LoVo (cell line): ENCODE measurements at regions not wholly inside any gene's neighbourhood (a gene's known extent, or its start where the extent isn't known, plus 50 kb on each side); places are given as distances from the start of the nearest gene placed in this dataset.
A peak's percentile ranks its signal among the peaks of the same experiment; 100 is the strongest.

Experiments
- DNase-seq: peaks from one replicate; pipeline ENCODE4 v3.0.0-alpha.2; 2016; ENCODE audit warnings: low spot score

GRCh38 chr13:22009500-22009899 is 338.6 kb downstream of the FGF9 start:
- DNase-seq, result no peak

DNA sequence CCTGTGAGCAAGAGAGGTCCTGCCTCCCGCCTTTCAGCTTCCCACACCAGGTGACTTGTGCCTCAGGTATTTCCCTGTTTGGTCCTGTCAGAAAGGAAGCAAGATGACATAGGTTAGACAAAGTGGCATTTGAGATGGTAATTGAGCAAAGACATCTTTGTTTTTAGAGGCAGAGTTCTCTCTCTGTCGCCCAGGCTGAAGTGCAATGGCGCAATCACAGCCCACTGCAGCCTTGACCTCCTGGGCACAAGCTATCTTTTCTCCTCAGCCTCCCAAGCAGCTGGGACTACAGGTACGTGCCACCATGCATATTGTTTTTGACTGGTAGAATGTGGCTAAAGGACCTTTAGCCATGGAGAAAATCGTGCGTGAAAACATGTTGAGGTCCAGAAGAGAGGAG is 339.1 kb downstream of the FGF9 start:
- DNase-seq, result no peak

DNA sequence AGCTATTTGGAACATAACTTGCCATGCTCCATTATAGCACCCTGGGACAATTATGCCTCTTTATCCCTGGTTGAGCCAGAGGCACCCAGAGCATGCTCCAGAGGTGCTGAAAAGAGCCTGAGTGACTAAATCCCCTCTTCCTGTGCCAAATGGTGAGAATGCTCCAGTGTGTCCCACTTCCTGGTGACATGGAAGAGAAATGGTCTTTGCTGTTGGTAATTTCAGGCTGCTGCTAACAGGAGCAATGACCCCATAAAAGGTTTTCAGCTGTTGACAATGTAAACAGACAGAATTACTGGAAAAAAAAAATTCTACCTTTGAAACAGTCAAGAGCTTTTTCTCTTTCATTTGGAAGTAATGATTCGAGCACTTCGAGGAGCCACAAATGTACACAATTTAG is 341.8 kb downstream of the FGF9 start:
- DNase-seq, result no peak

- peak; percentile 27 for DNase-seq
Observed at GRCh38 chr13:22014469-22014868, 343.6 kb downstream of the FGF9 start.

DNA sequence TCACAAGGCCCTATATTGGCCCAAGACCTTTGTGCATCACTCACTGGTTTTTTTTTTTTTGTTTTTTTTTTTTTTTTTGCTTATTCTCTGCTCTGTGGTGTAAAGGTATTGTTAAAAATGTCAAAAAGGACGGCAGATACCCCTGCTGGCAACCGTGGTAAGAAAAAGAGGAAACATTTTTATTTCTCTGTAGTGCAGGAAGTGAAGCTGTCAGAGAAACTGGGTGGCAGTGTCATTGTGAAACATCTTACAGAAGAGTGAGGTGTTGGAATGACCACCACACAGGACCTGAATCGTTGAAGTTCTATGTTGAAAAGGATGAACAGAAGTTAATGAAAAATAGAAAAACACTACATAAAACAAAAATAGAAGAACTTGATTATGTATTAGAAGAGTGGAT is 346.4 kb downstream of the FGF9 start:
- DNase-seq, result no peak

- DNase-seq, result no peak
Observed at GRCh38 chr13:22018076-22018835, 347.4 kb downstream of the FGF9 start.

- no peak for DNase-seq
Observed at GRCh38 chr13:22018836-22019210, 347.9 kb downstream of the FGF9 start.

DNA sequence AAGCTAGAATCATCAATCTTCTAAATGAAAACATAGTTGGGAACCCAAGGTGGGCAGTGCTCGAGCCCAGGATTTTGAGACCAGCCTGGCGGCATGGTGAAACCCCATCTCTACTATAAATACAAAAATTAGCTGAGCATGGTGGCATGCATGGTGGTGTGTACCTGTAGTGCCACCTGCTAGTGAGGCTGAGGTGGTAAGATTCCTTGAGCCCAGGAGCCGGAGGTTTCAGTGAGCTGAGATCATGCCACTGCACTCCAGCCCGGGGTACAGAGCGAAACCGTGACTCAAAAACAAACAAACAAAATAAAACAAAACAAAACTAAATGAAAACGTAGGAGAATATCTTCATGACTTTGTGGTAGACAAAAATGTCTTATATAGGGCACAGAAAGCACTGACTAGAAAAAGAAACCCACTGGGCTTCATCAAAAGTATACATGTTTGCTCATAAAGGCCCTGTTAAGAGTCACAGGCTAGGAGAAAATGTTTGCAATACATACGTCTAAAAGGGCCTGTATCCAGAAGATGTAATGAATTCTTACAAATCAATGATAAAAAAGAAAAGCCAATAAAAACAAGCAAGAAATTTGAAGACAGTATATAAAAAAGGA is 353.6 kb downstream of the FGF9 start:
- DNase-seq, result no peak

DNA sequence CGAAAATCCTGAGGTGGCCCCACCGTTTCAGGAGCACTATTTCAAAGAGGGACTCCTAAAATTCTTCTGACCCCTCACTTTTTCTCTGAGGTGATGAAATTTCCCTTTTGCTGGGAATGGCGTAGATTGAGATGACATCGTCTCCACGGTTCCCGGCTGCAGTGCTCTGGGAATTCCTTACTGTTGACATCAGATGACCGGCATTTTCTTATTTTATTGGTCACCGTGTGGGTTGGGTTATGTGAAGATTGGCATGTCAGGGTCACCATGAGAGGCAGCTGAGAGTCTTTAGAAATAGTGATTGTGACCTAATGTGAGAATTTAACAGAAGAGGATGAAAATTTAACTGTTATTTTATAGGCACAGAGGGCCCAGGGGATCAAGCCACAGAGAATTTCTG is 356.7 kb downstream of the FGF9 start:
- no peak for DNase-seq

- DNase-seq, result no peak
Observed at GRCh38 chr13:22028831-22029230, 358.0 kb downstream of the FGF9 start.

DNA sequence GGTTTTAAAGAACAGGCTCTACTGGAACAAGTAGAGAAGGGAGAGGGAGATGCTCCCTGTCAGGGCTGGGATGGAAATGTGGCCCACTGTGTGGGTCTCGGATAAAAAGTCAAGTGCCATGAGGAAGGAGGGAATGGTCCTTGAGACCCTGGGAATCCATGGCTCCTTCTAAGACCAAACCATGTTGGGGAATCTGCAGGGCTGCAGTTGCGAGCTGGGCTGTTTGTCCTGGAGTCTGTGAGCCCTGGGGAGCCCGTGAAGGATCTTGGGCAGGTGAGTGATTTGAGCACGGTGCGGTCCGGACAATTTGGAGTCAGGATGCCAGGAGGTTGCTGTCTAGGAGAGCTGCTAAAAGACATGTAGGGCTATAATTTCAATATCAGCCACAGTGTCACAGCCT is 359.4 kb downstream of the FGF9 start:
- DNase-seq, result no peak

DNA sequence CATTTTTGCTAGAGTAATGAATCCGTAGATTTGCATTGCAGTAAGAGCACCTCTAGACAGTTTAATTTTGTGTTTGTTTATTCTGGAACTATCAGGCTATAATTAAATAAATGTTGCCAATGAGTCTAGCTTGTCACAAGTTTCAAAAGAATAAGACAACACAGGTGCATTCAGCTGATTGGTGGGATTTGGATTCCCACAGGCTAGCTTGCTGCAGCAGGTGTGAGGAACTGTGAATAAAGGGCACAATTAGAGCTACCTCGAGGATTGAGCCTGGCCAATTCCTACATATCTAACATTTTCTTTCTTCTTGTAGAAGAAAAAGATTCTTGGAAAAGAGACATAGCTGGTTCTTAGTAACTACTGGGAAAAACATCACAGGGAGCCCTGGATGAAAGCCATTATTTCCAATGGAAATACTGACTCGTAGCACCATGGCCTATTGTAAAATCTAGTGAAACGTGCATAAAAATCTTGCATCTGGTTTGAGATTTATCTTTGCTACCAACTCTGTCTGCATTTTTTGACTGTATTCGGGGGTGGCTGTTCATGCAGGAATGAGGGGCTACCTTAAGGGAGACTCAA is 360.9 kb downstream of the FGF9 start:
- no peak for DNase-seq

DNA sequence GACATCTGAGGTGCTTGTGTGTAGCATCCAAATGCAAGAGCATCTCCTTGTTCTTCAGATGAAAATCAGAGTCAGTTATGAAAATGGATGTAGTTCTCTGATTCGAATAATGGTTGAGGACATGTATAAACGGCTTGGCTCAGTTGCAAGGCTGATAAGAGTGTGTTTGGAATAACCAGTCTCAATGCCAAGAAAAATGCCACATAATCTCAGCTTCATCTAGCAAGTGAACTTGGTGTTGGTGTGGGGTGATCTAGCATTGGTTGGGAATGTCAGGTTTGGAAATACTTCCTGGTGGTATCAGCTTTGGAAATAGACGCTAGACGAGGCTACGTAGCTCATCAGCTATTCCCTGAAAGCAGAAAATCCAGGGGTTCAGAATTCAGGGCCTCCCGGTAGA is 362.0 kb downstream of the FGF9 start:
- DNase-seq, result no peak

DNA sequence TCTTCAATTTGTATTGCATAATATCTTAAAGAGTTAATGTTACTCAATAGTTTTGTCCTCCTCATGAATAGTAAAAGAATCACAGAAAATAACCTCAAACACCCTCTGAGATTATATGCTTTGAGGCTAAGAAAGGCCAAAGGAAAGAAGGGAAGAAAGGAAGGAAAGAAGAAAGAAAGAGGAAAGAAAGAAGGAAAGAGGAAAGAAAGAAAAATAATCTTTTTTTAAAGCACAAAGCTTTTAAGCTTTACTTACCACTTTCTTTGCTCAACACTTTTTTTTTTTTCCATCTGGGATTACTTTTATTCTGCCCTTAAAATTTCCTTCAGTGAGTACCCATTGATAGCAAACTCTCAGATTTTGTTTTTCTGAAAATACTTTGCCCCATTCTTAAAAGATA is 369.1 kb downstream of the FGF9 start:
- DNase-seq, result no peak

DNA sequence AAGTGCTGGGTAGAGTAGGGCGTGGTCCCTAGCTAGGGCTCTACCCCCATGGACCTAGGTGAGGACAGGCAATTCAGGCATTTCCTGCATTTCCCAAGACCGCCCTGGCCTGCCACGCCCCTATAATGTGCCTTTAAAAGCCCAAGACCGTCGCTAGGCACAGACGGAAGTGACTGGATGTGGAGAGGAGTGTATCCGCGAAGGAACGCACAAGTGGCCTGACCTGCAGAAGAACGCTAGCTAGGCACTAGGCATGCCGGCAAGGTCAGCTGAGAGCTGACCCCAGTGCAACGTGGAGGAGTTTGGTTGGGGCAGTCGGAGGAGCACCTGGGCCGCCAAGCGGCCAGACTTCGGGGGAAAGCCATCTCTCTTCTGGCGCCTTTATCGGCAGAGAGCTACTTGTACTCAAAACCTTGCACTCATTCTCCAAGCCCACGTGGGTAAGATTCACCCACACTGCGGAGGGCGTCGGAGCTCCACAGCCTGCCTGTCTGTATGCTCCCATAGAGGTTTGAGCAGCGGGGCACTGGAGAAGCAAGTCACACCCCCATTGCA is 370.0 kb downstream of the FGF9 start:
- DNase-seq, result peak; percentile 79

DNA sequence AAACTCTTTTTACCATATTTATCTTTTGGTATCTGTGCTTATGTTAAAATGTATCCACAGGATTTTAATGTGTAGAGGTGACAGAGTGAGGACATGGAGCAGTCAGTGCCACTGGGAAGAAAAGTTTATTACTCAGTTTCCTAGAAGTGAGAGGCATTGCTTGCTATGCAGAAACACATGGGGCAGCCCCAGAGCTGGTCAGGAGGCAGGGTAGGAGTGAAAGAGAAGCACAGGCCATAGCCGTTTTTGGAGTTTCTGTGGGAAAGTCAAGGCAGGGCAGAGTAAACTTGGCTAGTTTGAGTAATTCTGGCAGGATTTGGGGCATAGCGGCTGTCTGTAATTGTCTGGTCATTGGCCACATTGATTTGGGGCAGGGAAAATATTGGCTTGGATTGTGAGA is 370.9 kb downstream of the FGF9 start:
- no peak for DNase-seq

DNA sequence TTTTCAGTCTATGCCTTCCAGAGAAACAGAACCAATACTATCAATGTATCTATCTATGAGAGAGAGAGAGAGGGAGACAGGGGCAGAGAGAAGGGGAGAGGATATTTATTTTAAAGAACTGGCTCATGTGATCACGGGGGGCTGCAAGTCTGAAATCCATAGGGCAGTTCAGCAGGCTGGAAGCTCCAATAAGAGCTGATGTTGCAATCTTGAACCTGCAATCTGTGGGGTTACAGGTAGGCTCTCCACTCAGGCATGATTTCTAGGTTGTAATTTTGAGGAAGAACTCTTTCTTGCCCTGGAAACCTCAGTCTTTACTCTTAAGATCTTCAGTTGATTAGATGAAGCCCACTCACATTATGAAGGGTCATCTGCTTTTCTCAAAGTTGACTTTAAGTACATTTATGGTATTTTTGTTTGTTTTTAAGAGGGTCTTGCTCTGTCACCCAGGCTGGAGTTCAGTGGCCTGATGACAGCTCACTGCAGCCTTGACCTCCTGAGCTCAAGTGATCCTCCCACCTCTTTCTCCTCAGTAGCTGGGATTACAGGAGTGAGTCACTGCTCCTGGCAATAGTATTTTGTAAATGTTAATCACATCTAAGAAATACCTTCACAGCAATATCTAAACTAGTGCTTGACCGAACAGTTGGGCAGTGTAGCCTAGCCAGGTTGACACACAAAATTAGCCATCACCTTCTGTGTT is 376.4 kb downstream of the FGF9 start:
- DNase-seq, result peak; percentile 32

- no peak for DNase-seq
Observed at GRCh38 chr13:22047785-22048104, 376.9 kb downstream of the FGF9 start.

- no peak for DNase-seq
Observed at GRCh38 chr13:22049384-22049783, 378.5 kb downstream of the FGF9 start.

- DNase-seq, result no peak
Observed at GRCh38 chr13:22050951-22051563, 380.2 kb downstream of the FGF9 start.

- no peak for DNase-seq
Observed at GRCh38 chr13:22053053-22053452, 382.2 kb downstream of the FGF9 start.

- no peak for DNase-seq
Observed at GRCh38 chr13:22055259-22055658, 384.4 kb downstream of the FGF9 start.
